GM12892 (cell line): ENCODE measurements at regions not wholly inside any gene's neighbourhood (a gene's known extent, or its start where the extent isn't known, plus 50 kb on each side); places are given as distances from the start of the nearest gene placed in this dataset.

Experiments
- POLR2AphosphoS5 ChIP-seq: IDR thresholded peaks from 2 replicates; pipeline ENCODE4 v1.6.1; 2011; ENCODE audit warnings: low read depth, low read length, control low read depth
- TAF1 ChIP-seq: IDR thresholded peaks from 2 replicates; pipeline ENCODE4 v1.6.1; 2011; ENCODE audit warnings: low read depth, mild to moderate bottlenecking, control low read depth, low read length, borderline replicate concordance

DNA sequence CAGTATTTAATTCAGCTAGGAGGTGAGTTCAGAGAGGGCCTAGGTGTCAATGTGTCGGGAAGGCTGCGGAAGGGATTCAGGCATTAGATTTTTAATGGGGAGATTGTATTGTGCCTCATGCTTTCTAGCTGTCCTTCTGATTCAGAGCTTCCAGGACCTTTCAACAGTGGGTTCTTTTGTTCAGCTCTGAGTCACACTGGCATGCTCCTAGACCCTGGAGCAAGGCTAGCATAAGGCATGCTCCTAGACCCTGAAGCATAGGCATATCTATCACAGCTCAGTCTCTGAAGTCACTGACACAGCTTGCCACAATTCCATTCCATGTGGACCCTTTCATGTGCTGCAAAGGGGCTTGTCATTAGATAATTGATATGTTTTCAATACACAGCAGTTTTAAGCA is 396.9 kb downstream of the RAB38 start:
- TF ChIP-seq POLR2AphosphoS5 (no peak), TAF1 (no peak)
